SK-N-SH treated with all-trans-retinoic acid at 6 μM for 48 hours (cell line): ENCODE measurements at regions not wholly inside any gene's neighbourhood (a gene's known extent, or its start where the extent isn't known, plus 50 kb on each side); places are given as distances from the start of the nearest gene placed in this dataset.
"Not testable (repeated sequence)": the region's sequence is repeated elsewhere in the genome, so short reads cannot be mapped to it uniquely, and the experiment has no call there.

Experiments
- CREB5 ChIP-seq: fragments of 250-450 bp; sonication (Bioruptor Pico); IDR thresholded peaks from 2 replicates; pipeline ENCODE4 v1.5.1; 2020; ENCODE audit warnings: low read depth, mild to moderate bottlenecking, moderate library complexity
- CSRNP3 ChIP-seq: fragments of 250-450 bp; sonication (Bioruptor Pico); IDR thresholded peaks from 2 replicates; pipeline ENCODE4 v1.5.1; 2021; ENCODE audit warnings: mild to moderate bottlenecking, moderate library complexity
- ESRRG ChIP-seq: fragments of 250-450 bp; sonication (Bioruptor Pico); IDR thresholded peaks from 2 replicates; pipeline ENCODE4 v1.6.1; 2021; ENCODE audit warnings: mild to moderate bottlenecking
- GLIS3 ChIP-seq: fragments of 250-450 bp; sonication (Bioruptor Pico); IDR thresholded peaks from 2 replicates; pipeline ENCODE4 v1.5.0; 2020; ENCODE audit warnings: mild to moderate bottlenecking, moderate library complexity
- PATZ1 ChIP-seq: fragments of 250-450 bp; sonication (Bioruptor Pico); IDR thresholded peaks from 2 replicates; pipeline ENCODE4 v1.8.0; 2020; ENCODE audit warnings: mild to moderate bottlenecking, moderate library complexity, borderline replicate concordance
- POU6F1 ChIP-seq: fragments of 250-450 bp; sonication (Bioruptor Pico); IDR thresholded peaks from 2 replicates; pipeline ENCODE4 v1.8.0; 2021; ENCODE audit warnings: low read depth, mild to moderate bottlenecking, moderate library complexity, borderline replicate concordance
- SNAI2 ChIP-seq: fragments of 250-450 bp; sonication (Bioruptor Pico); IDR thresholded peaks from 2 replicates; pipeline ENCODE4 v1.5.0; 2020; ENCODE audit warnings: mild to moderate bottlenecking, moderate library complexity

GRCh38 chr4:72686390-72686789, 117.4 kb upstream of the ADAMTS3 start:
- TF ChIP-seq ESRRG; CSRNP3 (CRISPR knock-in tag); PATZ1; SNAI2 (CRISPR knock-in tag); GLIS3 (CRISPR knock-in tag); CREB5 (CRISPR knock-in tag); POU6F1 (CRISPR knock-in tag): not testable (repeated sequence)
